ENCODE measurements at regions not wholly inside any gene's neighbourhood (a gene's known extent, or its start where the extent isn't known, plus 50 kb on each side); places are given as distances from the start of the nearest gene placed in this dataset.
"Not testable (repeated sequence)": the region's sequence is repeated elsewhere in the genome, so short reads cannot be mapped to it uniquely, and the experiment has no call there.

GRCh38 chr7:142583446-142583845 is 165.8 kb upstream of the PRSS1 start:
- Histone ChIP-seq H3K9me3 (no peaks in the 10 kb centered on the region), H3K4me3 (no peak overlapping the region), H3K27me3 (no peaks in the 10 kb centered on the region), H3K27ac (no peak overlapping the region), H3K9ac (ENCODE audit: low read depth in 2 of 2, low read length in 2 of 2) (no peak overlapping the region), H3K4me1 (no peaks in the 10 kb centered on the region), H3K36me3 (no peaks in the 10 kb centered on the region)
- intact Hi-C loops (cut with DNase I): no loop called here
- no peak for DNase-seq
- no peak for TF ChIP-seq CTCF (IDR thresholded peaks at IDR 0.05)

GRCh38 chr7:142582351-142582750 is 166.9 kb upstream of the PRSS1 start:
- Histone ChIP-seq H3K9ac (ENCODE audit: low read depth in 2 of 2, low read length in 2 of 2) (no peak overlapping the region), H3K36me3 (no peaks in the 10 kb centered on the region), H3K9me3 (no peaks in the 10 kb centered on the region), H3K27me3 (no peaks in the 10 kb centered on the region), H3K27ac (no peak overlapping the region), H3K4me1 (no peaks in the 10 kb centered on the region), H3K4me3 (no peak overlapping the region)
- intact Hi-C loops (cut with DNase I): no loop called here
- no peak for DNase-seq
- no peak for TF ChIP-seq CTCF (IDR thresholded peaks at IDR 0.05)

- H3K9me3 ChIP-seq: no peaks in the 10 kb centered on the region
- H3K27me3 ChIP-seq: no peaks in the 10 kb centered on the region
- intact Hi-C loops (cut with DNase I): no loop called here
- H3K9ac ChIP-seq (ENCODE audit: low read depth in 2 of 2, low read length in 2 of 2): no peak overlapping the region
- no peak overlapping the region for H3K27ac ChIP-seq
- DNase-seq: no peak
- H3K4me1 ChIP-seq: no peaks in the 10 kb centered on the region
- no peak for TF ChIP-seq CTCF (IDR thresholded peaks at IDR 0.05)
- no peaks in the 10 kb centered on the region for H3K36me3 ChIP-seq
- H3K4me3 ChIP-seq: no peak overlapping the region
Measured at GRCh38 chr7:142581341-142581740, 167.9 kb upstream of the PRSS1 start.

- no peak for DNase-seq
- H3K27ac ChIP-seq: no peak overlapping the region
- intact Hi-C loops (cut with DNase I): no loop called here
- no peak overlapping the region for H3K9ac ChIP-seq (ENCODE audit: low read depth in 2 of 2, low read length in 2 of 2)
- H3K4me3 ChIP-seq: no peak overlapping the region
- H3K36me3 ChIP-seq: no peaks in the 10 kb centered on the region
- no peak for TF ChIP-seq CTCF (IDR thresholded peaks at IDR 0.05)
- H3K4me1 ChIP-seq: no peaks in the 10 kb centered on the region
- no peaks in the 10 kb centered on the region for H3K9me3 ChIP-seq
- H3K27me3 ChIP-seq: no peaks in the 10 kb centered on the region
Measured at GRCh38 chr7:142579946-142580345, 169.3 kb upstream of the PRSS1 start.

GRCh38 chr7:142575351-142575750 is 173.9 kb upstream of the PRSS1 start:
- H3K9me3 ChIP-seq; H3K4me1 ChIP-seq; H3K9ac ChIP-seq (ENCODE audit: low read depth in 2 of 2, low read length in 2 of 2); H3K27me3 ChIP-seq; H3K36me3 ChIP-seq; H3K27ac ChIP-seq; H3K4me3 ChIP-seq; DNase-seq; intact Hi-C loops (cut with DNase I): not testable (repeated sequence)

GRCh38 chr7:142571581-142571980 is 177.7 kb upstream of the PRSS1 start:
- intact Hi-C loops (cut with DNase I): no loop called here
- H3K27ac ChIP-seq: no peak overlapping the region
- H3K4me1 ChIP-seq: no peaks in the 10 kb centered on the region
- no peak overlapping the region for H3K4me3 ChIP-seq
- TF ChIP-seq CTCF (IDR thresholded peaks at IDR 0.05): no peak
- no peak overlapping the region for H3K9ac ChIP-seq (ENCODE audit: low read depth in 2 of 2, low read length in 2 of 2)
- no peaks in the 10 kb centered on the region for H3K27me3 ChIP-seq
- no peaks in the 10 kb centered on the region for H3K9me3 ChIP-seq
- no peak for DNase-seq
- no peaks in the 10 kb centered on the region for H3K36me3 ChIP-seq
